SHP77 treated with DMSO at 0.1 percent for 48 hours (cell line): ENCODE measurements at regions not wholly inside any gene's neighbourhood (a gene's known extent, or its start where the extent isn't known, plus 50 kb on each side); places are given as distances from the start of the nearest gene placed in this dataset.
"Not testable (repeated sequence)": the region's sequence is repeated elsewhere in the genome, so short reads cannot be mapped to it uniquely, and the experiment has no call there.

Experiments used
- DNase-seq: peaks from one replicate; lab custom pipeline; 2025; lab: John Stamatoyannopoulos, UW

DNA sequence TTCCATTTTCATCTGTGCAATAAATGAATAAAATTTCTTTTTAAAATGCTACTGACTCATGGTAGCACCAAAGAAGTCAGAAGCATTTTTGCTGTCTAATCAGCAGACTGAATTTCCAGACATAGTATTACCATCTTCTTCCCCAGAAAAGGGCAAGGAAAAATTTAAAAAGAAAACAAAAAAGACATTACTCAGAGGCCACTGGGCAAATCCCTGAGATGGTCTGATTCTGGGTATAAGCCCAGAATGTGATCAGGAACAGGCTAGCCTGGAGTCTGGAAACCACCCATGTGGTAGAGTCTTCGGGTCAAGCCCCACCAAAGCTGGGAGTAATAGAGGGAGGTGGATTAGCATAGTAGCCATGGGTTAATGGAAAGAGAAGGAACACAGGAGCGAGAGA lies 342.8 kb downstream of the FBXW7 start:
- DNase-seq, result no peak

DNA sequence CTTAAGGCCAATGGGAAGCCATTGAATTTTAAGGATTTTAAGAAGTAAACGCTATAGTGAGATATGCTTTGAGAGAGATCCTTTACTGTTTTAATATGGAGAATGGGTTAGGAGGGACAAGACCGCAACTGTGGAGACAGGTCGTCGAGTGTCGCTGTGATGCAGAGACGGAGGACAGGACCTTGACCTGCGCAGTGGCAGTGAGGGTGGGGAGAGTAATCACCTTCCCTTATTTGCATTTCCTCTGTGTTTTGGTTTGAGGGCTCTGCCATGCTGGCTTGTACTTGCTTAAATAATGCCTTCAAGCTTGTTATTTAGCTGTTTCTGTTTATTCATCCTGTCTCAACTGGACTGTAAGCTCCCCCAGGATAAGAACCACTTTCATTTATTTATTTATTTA lies 345.0 kb downstream of the FBXW7 start:
- no peak for DNase-seq

DNA sequence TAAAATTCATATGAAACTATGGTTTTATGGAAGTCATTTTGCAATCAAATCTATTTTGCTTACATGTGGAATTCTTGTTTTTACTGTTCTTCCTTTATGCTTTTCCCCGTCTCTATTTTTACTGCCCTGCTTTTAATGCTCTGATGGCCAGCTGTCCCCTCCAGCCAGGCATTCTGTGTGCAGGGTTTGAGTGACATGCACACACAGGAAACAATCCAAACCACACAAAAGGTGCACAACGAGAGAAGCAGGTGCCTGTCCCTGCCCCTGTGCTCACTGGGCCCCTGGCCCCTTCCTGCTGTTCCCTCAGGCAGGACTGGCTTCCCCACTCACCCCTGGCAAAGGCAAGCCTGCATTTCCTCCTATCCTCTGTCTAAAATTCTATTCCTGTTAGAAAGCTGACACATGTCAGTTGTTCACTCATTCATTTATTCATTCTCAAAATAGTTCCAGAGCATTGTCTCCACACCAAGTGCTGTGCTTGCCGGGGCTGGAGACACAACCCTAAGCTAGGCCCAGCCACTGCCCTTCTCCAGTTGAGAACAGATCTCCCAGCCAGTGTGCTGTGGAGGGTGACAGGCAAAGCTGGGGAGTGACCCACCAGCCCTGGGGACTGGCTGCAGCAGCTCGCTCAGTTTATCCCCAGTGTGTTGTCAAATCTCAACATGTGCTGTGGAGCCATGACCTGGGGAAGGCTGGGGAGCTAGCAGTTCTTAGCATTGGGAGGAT lies 346.3 kb downstream of the FBXW7 start:
- DNase-seq, result no peak

DNA sequence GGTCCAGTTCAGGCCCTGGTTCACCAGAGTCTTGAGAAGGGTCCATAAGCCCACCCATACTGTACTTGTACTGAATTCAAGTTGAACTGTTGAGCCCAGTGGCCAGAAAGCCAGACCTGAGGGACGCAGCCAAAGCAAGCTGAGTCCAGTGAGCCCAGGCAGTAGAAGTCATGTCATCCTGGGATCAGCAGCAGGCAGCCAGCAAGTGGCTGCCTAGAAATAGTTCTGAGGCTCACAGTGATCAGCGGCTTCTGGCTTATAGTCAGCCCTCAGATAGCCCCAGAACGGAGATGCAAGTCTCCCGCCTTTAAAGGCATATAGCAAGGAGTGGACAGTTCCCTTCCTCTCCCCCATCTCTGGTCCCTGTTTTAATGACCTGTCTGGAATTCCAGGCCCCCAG lies 347.1 kb downstream of the FBXW7 start:
- DNase-seq, result no peak

DNA sequence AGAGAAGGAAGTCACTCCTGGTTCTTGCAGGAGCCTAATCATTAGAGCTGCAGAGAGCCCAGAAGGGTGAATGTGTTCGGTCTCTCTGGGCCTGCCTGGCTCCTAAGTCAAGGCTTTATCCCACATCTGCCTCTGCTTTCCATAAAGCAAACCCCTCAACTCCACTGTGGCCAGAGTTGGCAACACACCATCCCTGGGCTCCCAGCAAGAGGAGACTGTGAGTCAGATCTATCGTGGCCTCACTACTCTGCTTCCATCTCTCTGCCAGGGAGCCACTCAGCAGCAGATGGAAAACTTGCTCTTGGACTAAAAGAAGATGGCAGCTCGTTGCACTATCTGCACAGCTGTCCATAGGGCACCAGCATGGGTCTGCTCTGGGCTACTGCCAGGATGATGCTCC lies 348.2 kb downstream of the FBXW7 start:
- no peak for DNase-seq

DNA sequence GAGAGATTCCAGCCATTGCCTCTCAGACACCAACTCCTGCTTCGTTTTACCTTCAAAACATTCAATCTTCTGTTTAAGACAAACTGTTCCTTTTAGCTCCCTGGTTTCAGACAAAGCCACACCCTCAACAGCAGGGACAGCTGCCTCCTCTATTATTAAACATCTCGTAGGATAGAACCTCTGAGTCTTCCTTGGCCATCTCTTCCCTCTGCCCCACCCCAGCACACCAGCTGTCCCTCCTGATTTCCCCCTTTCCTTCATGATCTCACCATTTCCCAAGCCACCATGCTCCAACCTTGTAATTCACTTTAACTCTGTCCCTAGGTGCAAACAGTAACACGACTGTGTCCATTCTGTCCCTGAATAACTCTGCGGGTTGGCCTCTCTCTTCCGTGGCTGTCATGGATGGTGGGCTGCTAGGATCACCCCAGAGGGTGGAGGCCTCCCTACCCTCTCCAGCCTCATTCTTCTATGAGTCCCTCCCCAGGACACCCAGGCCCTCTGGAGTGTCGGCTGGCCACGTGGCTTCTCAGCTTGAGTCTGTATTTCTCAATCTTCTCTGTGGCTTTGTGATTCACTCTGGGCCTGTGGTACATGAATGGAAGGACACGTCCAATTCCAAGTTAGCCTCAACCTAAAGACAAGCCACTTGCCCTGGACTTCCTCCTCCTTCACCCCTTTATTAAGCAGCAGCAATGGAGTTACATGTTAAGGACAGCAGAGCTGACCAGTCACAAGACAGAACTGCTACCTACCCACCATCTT lies 349.9 kb downstream of the FBXW7 start:
- no peak for DNase-seq

DNA sequence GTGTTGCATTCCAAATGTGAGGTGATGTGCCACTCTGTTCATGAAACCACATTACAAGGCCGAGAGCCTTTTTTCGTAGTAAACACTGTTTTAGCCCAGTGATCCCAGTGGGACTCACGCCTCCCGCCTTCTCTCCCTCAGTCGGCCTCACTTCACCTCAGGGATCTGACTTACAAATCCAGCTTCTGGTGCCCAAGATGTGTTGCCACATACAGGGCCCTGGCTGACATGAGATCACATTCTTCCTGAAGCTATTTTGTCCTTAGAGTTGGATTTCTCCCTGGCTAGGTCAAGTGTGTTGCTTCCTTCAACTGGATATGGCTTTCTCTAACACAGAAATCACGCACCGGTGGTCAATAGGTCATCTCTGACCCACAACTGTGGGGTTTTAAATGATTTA lies 354.7 kb downstream of the FBXW7 start:
- no peak for DNase-seq

DNA sequence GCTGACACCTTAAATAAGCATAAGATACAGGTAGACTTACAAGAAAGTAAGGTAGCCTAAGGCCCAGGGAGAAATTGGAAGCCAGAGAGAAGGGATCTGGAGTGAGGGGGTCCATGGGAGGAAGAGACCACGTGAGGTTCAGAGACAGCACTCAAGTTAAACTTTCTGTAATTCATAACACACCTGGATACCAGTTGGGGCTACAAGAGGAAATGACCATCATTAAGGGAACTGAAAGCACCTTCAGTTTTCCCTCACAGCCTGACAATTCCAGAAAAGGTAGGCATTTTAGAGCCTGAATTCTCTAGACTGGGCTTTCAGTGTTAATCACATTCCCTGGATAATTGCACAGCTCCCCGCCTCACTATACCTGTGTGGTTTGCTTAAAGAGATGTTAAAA lies 355.5 kb downstream of the FBXW7 start:
- no peak for DNase-seq

DNA sequence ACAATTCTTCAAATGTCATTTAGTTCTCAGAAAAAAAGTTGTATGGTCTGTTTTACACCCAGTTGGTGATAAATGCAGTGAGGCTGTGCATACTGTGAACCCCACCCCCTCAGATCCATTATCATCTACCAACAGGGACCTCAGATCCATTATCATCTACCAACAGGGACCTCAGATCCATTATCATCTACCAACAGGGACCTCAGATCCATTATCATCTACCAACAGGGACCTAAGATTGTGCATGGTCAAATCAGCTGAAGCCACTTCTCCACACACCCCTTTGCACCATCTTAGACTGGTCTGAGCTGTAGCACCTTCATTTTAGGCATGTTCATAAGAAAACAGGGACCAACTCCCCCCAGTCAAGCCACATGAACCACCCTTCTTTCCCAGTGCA lies 358.4 kb downstream of the FBXW7 start:
- not testable (repeated sequence) for DNase-seq

DNA sequence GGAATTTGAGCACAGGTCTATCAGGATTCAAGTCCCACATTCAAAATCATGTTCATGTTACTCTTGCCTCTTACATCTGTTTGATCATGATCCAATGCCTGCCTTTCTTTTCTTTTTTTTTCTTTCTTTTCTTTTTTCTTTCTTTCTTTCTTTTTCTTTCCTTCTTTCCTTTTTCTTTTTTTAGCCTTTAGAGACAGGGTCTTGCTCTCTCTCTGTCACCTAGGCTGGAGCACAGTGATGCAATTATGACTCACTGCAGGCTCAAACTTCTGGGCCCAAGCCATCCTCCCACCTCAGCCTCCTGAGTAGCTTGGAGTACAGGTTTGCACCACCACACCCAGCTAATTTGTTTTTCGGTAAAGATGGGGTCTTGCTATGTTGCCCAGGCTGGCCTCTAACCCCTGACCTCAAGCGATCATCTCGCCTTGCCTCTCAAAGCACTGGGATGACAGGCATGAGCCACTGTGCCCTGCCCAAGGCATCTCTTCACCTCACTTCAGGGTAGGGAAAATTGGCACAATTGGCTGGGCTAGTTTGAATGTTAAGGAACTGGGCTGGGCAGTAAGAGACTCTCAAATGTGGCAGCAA lies 359.2 kb downstream of the FBXW7 start:
- DNase-seq, result no peak

DNA sequence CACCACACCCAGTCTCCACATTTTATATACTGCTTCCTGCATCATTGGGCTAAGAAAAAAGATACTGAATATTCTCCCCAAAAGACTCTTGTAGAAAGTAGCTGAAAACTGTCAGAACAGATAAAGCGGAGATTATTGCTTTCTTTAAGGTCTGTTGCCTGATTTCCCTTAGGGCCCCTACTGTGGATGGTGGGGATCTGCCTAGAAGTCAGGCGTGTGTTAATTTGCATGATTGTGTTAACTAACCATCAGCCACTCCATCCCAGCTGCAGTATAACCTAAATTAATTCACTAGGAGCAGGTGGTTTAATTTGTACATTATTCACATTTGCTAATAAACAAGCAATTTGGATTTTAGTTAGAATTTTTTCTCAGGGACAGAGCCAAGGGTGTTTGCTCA lies 360.3 kb downstream of the FBXW7 start:
- no peak for DNase-seq

DNA sequence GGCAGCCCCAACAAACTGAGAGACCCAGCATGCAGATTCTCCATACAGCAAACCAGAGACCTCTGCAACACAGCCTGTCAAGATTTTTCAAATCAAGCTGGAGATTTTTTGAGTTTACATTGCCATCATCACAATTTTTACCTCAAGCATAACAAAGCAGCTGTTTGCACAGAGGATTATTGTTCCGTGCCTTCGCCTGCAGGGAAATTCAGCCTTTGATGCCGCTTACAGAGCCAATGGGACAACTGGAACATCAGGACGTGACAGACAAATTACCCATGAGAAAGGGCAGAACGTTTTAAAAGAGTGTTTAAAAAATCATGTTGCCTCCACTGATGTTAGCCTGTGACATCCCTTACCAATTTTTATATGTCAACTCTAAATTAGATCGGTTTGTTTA lies 363.7 kb downstream of the FBXW7 start:
- no peak for DNase-seq

DNA sequence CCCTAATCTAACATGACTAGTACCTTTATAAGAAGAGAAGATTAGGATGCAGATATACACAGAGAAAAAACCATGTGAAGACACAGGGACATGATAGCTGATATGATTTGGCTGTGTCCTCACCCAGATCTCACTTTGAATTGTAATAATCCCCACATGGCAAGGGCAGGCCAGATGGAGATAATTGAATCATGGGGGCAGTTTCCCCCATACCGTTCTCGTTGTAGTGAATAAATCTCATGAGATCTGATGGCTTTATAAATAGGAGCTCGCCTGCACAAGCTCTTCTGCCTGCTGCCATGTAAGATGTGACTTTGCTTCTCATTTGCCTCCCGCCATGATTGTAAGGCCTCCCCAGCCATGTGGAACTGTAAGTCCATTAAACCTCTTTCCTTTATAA lies 364.3 kb downstream of the FBXW7 start:
- DNase-seq, result no peak

DNA sequence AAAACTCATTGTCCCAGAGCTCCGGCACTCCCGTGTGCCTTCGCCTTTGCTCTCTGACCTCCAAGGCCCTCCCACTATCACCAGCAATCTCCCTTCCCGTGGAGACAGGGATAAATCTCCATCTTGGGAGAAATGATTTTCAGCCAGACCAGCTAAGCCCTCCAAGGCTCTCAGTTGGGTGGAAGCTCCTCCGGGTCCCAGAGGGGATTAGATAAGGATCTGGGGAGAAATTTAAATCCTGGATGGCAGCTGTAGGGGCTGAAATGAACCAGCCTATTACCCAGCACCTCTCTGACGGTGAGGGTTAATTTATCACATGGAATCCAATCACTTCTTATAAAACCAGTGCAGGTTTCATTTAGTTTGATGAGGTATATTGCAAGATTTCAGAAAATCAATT lies 366.2 kb downstream of the FBXW7 start:
- no peak for DNase-seq

DNA sequence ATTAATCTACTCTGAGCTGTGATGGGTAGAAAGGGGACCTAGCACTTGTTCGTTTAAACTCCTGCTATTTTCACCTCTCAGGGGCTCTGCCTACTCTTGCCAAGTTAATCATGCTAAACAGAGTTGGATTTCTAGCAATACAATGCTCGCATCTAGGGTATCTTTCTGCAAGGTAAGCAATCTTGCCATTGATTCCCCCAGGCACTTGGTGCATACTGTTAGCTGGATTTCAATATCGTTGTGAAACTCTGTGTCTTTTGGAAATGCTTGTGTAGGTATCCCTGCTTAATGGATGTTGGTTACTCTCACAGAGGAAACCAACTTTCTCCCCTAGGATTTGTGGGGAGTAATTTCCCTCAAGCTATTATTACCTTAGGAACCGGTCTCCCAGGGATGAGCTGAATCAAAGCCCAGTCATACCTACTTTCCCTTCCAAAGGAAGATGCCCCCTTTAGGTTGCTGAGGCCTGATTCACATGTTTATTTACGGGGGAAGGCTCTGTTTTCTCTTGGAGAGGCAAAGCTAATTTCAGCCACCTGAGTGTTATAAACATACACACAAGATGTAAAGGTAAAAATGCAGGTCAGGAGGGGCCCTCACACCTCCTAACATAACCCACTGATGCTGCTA lies 366.8 kb downstream of the FBXW7 start:
- no peak for DNase-seq

DNA sequence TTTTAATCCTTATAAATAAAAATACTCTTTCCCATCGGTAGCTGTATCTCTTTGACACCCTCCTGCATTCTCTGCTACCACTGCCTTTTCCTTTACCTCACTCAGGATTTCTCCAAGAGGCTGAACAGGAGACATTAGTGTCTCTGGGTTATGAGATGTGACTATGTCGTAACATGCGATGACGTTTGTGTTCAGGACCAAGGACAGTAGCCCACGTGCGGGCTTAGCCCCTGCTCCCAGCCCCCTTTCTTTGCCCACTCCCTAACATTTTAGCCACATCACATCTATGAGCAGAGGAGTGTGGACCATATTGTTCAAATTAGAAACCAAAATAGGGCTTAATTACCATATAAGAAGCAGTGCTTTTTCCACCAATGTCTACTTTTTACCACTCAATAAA lies 369.3 kb downstream of the FBXW7 start:
- no peak for DNase-seq

DNA sequence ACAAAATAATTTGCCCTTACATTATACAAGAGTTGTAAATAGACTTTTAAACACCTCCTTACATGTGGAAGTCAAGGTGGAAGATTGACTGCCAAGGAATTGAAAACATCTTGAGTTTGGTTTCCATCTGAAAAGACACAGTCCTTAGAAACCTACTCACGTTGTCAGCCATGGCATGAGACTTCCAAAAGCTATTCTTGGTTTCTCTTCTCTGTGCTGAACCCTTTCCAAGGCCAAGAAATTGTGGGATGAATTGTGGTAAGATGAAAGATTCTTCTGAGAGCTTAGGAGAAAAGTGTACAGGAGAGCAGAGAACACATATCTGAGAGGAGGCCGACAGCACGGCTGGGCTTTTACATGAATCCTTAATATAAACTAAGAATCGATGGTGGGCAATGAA lies 370.0 kb downstream of the FBXW7 start:
- DNase-seq, result no peak

DNA sequence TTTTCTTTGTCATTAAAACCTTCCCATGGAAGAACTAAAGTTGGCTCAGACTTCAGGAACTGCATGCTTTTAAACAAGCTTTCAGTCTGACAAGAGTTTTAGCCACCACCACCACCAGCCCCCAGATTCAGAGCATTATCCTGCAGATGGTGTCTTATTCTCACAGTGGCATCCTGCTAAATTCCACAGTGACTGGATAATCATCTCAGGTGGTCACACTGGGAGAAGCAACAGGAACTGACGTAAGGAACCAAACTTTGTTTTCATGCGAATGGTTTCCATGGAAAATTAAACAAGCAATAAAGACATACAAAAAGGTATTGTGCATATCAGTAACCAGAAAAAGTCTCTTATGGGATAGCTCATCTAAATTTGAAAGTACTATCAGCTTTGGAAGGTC lies 370.7 kb downstream of the FBXW7 start:
- no peak for DNase-seq

DNA sequence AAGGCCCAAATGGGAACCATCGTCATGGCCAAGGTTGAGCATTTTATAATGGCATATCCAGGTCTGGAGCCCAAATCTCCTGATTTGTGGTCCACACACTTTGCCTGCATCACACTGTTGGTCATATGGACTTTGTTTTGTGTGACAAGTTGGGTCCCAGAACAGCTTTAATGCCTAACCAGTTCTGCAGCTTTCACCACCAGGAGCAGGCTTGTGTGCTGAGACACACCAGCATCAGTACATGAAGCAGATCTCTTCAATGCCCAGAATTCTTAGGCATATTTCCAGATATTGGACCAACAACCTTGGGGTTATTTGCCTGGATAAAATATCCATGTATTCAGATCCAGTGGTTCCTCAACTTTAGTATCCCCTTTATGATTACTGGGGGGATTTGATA lies 371.3 kb downstream of the FBXW7 start:
- DNase-seq, result no peak

DNA sequence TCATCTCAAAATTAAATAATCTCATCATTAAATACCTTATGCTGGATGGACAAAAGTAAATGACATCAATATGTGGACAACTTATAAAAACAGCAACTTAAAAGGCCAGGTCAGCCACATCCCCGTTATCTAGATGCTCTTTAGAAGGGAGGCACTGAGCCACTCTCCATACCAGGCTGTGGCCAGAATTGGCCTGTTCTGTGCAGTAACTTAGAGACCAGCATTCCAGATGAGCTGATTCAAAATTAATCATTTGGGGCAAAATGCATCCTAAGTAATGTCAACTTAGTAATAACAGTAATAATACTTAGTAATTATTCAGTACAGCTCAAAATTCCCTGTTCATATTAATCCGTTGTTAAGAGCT lies 373.6 kb downstream of the FBXW7 start:
- DNase-seq, result no peak

DNA sequence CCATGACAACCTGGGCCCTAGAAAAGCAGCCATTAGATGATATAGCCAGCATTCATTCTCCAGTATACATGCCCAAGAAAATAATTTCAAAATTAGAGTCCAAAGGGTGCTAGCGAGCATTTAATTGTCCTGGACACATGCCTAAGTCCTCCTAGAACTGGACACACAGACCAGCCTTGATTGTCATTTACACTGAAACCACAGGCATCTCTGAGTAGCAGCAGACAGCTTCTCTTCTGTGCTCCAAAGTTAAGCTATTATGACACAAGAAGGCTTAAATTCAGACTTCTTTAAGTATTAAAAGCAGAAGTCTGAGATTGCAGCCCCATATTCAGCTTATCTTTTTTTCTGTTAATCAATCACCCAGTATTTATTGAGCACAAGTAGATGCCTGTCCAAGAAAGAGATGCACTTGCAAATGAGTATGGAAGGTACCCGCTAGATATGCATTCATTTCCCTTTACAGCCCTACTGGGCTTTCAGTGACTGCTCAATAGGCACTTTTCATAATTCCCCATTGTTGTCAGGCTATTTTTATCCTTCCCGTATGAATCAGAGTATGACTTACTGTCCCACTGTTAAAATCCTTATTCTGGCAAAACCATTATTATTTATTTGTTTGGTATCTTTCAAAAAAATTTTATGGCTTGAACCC lies 374.1 kb downstream of the FBXW7 start:
- no peak for DNase-seq

DNA sequence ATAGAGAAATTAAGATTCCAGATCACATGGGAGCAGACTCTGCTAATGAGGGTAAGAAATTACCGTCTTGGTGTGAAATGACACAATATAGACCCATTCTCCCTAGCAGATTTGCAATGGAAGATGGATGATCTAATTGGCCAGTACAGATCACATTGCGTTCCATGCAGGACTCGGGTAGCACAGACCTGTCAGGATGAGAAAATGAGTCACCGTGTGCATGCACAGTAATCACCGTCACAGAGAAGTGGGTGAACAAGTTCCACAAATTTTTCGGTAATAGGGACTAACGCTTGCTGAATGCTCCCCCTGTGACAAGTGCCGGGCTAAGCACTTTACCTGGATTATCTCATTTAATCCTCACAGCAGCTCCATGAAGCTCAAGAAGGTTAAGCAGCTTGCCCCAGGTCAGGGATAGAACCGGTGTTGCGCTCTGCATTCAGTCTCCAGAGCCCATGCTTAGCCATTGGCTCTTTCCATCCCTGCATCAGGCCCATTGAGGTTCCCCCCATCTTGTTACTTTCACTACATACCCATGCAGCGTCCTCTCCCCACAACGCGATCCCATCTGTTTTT lies 375.6 kb downstream of the FBXW7 start:
- no peak for DNase-seq
